Prostate gland (tissue), 2 donors: ENCODE measurements at regions not wholly inside any gene's neighbourhood (a gene's known extent, or its start where the extent isn't known, plus 50 kb on each side); places are given as distances from the start of the nearest gene placed in this dataset.

Experiments
- DNase-seq: peaks from one replicate; pipeline ENCODE4 v3.0.0-alpha.2; 2019; ENCODE audit warnings: low spot score
- H3K27ac ChIP-seq, 2 donors: fragments of 200-600 bp; sonication (generic); 2 replicates each; pipeline ENCODE4 v1.5.1; 2017 to 2019
- H3K27me3 ChIP-seq: fragments of 200-600 bp; sonication (generic); replicated peaks from 2 replicates; pipeline ENCODE4 v1.5.1; 2019; ENCODE audit not compliant: insufficient read depth
- H3K36me3 ChIP-seq, 2 donors: fragments of 200-600 bp; sonication (generic); 1 replicate in 1 of 2; 2 replicates in 1 of 2; pipeline versions ENCODE4 v1.5.1 to v1.8.1; 2017 to 2019
- H3K4me1 ChIP-seq: fragments of 200-600 bp; sonication (generic); replicated peaks from 2 replicates; pipeline ENCODE4 v1.5.1; 2019
- H3K4me3 ChIP-seq, 2 donors: fragments of 200-600 bp; sonication (generic); 2 replicates each; pipeline ENCODE4 v1.5.1; 2017 to 2019
- H3K9me3 ChIP-seq: fragments of 200-600 bp; sonication (generic); 2 replicates; pipeline ENCODE4 v1.5.1; 2017
- CTCF ChIP-seq, 4 experiments: fragments of 200-600 bp in 2 of 4; fragments of 450-650 bp in 2 of 4; sonication (generic) in 2 of 4; IDR thresholded peaks; 1 replicate in 3 of 4; 2 replicates in 1 of 4; pipeline ENCODE4 v1.5.1; 2016 to 2019; ENCODE audit warnings: antibody characterized with exemption in 4 of 4, mild to moderate bottlenecking in 2 of 4, moderate library complexity in 2 of 4
- POLR2A ChIP-seq: fragments of 450-650 bp; IDR thresholded peaks from one replicate; pipeline ENCODE4 v1.6.1; 2016; ENCODE audit warnings: antibody characterized with exemption, mild to moderate bottlenecking
- POLR2AphosphoS5 ChIP-seq: sonication (generic); formaldehyde crosslinking; IDR thresholded peaks from one replicate; pipeline ENCODE4 v1.6.1; 2017; ENCODE audit warnings: antibody characterized with exemption
- WGBS: methylation state at CpG from one replicate; pipeline ENCODE4 v1.1.5; 2018; 5-methylcytosine and 5-hydroxymethylcytosine counted together
- intact Hi-C: fragments of 100-400 bp; cut with DNase I; formaldehyde crosslinking; loops from one replicate; pipeline ENCODE4 v1.14.2; 2022

DNA sequence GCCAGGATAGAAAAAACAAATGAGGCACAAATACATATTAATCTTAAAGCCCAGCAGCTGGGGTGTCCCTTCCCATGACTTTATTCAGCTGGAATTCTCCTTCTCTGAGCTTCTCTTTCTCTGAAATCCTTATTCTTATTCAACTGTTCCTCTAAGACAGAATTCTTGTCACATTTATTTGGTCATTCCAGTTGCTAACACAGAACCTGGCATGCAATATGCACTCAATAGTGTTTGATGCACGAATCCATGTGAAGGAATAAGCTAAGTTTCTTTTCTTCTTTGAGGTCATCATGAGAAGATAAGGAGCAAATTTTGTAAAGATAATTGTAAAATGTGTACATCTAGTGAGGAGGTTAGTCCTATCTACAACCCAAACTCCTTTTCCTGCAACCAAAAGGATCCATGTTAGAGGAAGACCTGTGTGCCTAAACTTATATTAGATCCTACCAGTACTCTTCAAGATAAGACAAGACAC lies 154.2 kb upstream of the KCNMB2 start:
- Histone ChIP-seq H3K4me3 (no peak overlapping the region), H3K9me3 (no peaks in the 10 kb centered on the region), H3K4me1 (no peaks in the 10 kb centered on the region), H3K27me3 (no peaks in the 10 kb centered on the region), H3K27ac (no peak overlapping the region), H3K36me3 (no peaks in the 10 kb centered on the region)
- TF ChIP-seq POLR2AphosphoS5 (no peak), POLR2A (no peak), CTCF (IDR thresholded peaks at IDR 0.05) (no peak)
- DNase-seq, result no peak
- whole genome bisulfite sequencing, result 47% methylated on average over 1 of the region's 1 CpG
- intact Hi-C loops, result loop anchor here (10.0 kb wide), 2 partner anchors 1027 to 1327 kb away; no protein-coding TSS in a partner anchor

DNA sequence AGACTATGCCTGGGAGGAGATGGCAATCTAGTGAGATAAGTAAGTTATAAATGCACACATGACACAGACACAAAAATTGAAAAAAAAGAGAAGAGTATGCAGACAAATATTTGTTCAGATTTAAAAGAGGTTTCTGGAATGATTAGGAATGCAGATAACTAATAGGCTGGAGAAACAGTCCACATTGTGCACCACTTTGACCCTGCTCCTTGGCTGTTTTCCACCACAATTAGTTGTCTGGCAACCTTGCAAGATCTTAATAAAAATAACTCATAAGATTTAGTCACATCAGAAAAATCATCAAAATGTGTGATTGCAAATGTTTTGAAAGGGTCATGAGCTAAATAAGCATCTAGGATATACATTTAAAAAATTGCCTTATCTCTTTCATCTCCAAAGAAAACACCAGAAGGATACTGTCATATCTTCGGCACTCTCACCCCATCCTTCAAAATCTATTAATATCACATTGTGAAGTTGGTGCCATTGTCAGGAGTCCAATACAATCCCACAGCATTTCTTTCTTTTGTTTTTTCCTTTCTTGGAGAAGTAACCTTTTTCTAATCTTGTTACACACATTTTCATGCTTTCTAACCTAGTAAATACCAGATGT lies 153.7 kb upstream of the KCNMB2 start:
- TF ChIP-seq POLR2AphosphoS5 (no peak), POLR2A (no peak), CTCF (IDR thresholded peaks at IDR 0.05) (no peak)
- no peaks in the 10 kb centered on the region for H3K9me3 ChIP-seq
- no peak overlapping the region for H3K4me3 ChIP-seq
- 12% methylated on average over 1 of the region's 1 CpG for WGBS
- no peaks in the 10 kb centered on the region for H3K4me1 ChIP-seq
- H3K27ac ChIP-seq, result peak overlapping the region in 1 of 2 donors; percentile 5
- DNase-seq, result no peak
- intact Hi-C loops, result loop anchor here (10.0 kb wide), 2 partner anchors 1028 to 1328 kb away; no protein-coding TSS in a partner anchor
- H3K27me3 ChIP-seq, result no peaks in the 10 kb centered on the region
- no peaks in the 10 kb centered on the region for H3K36me3 ChIP-seq

- Histone ChIP-seq H3K27ac (peak overlapping the region; percentile 38 to 47), H3K36me3 (no peaks in the 10 kb centered on the region), H3K9me3 (no peaks in the 10 kb centered on the region), H3K27me3 (no peaks in the 10 kb centered on the region), H3K4me1 (no peaks in the 10 kb centered on the region), H3K4me3 (peak overlapping the region in 1 of 2 donors; percentile 1)
- WGBS, result 40% methylated on average over 8 of the region's 8 CpGs
- intact Hi-C loops, result loop anchor here (10.0 kb wide), 2 partner anchors 1030 to 1330 kb away; no protein-coding TSS in a partner anchor
- TF ChIP-seq CTCF (IDR thresholded peaks at IDR 0.05) (peak in 1 of 4 experiments; percentile 18), POLR2A (no peak), POLR2AphosphoS5 (no peak)
- no peak for DNase-seq
Measured at GRCh38 chr3:178384321-178385230, 151.7 kb upstream of the KCNMB2 start.

- intact Hi-C loops, result loop anchor here (10.0 kb wide), 2 partner anchors 1031 to 1331 kb away; no protein-coding TSS in a partner anchor
- DNase-seq, result peak; percentile 33
- no peaks in the 10 kb centered on the region for H3K9me3 ChIP-seq
Measured at GRCh38 chr3:178385280-178385952, 150.8 kb upstream of the KCNMB2 start.

More at GRCh38 chr3:178385280-178385952, 150.8 kb upstream of the KCNMB2 start:
- WGBS, result 54% methylated on average over 5 of the region's 5 CpGs
- H3K27me3 ChIP-seq, result no peaks in the 10 kb centered on the region
- peak overlapping the region in 1 of 2 donors; percentile 1 for H3K4me3 ChIP-seq
- H3K36me3 ChIP-seq, result no peaks in the 10 kb centered on the region
- peak overlapping the region; percentile 38 to 47 for H3K27ac ChIP-seq
- TF ChIP-seq POLR2A (no peak), CTCF (IDR thresholded peaks at IDR 0.05) (peak; percentile 65 to 93 (median 82)), POLR2AphosphoS5 (peak; percentile 63)
- no peaks in the 10 kb centered on the region for H3K4me1 ChIP-seq
